NCI-H510A treated with DMSO at 0.1 percent for 48 hours (cell line): ENCODE measurements at regions not wholly inside any gene's neighbourhood (a gene's known extent, or its start where the extent isn't known, plus 50 kb on each side); places are given as distances from the start of the nearest gene placed in this dataset.

ENCODE experiments used
- DNase-seq: peaks from one replicate; lab custom pipeline; 2025; lab: John Stamatoyannopoulos, UW

GRCh38 chr12:58533652-58534051, 386.7 kb downstream of the LRIG3 start:
- DNase-seq = no peak

DNA sequence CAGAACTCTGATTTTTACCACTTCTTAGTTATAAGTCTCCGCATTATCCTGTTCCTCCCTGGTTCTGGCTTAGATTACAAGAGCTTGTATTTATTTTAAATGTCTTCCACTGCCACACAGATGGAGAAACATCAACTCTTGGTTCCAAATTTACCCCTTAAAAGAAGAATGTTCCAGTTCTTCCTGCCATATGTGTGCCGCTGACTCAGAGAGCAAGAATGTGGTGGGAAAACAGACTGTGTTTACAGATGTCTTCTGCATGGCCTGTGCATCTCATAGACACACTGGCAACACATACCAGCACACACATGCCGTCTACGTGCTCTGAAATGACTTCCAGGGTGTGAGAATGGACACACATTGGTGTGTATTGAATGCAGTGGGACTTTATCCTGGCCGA, 383.0 kb downstream of the LRIG3 start:
- DNase-seq = no peak

DNA sequence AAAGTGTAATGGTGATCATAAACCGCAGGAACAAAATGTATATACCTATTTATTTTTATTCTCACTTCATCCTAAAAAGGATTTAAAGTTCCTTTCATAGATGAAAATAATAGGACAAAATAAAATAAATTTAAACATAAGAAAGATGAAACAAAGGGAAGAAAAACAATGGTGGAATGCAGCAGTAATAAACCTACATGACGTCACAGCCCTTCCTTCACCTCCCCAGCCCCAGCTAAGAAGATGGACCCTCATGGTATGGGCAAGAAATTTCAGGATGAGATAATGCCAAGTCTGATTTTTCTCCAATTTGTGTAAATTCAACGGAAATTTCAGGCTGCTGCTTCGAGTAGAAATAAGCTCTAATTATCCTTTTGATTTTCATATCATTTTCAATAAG, 381.0 kb downstream of the LRIG3 start:
- no peak for DNase-seq

DNA sequence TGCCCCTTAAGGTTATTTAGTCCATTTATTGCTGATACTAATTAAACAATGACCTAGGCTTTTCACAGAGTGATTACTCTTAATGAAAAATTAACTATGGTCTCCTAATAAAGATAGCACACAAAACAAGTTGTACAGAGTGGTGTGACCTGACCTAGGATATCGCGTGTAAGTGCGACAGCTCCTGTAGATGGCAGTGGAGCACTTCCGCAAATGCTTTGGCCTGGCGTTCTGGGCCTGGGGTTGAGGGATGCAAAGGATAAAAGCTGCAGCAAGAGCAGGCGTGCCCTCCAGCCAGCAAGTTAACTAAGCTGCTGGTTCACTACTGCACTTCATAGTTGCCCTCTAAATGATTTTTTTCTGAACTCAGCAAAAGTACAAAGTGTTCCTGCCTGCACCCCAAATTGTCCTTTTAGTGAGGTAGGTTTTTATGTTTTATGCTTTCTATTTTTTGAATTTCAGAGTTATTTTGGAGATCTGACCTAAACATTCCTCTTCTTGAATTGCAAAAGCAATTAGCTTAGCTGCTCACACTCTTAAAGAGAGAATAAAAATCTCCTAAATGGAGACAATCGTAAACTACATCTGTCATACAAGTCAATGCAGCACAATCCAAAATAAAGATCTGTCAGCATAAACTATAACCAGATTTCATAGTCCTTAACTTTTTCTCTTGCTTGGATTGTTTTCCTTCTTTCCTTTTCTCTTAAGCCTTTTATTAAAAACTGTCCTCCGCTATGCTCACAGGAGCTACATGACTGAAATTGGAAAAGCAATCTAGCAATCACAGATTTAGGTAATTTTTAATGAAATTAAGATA, 379.6 kb downstream of the LRIG3 start:
- peak; percentile 85 for DNase-seq

DNA sequence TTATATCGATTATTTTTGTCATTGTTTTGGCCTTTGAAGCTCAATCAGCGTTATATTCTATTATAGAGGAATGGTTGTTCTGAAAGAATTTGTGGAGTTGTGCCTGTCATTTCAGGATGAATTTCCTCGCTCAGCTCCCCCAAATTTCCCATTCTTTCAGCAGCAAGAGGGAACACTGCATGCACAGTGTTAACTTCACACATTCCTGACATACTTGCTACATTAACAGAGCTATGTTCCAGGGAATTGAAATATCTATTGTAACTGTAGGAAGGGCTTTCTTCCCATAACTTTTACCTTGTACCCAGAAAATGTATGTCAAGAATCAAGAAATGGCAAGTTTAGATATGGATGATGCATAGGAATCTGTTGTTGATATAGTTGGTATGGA, 379.0 kb downstream of the LRIG3 start:
- DNase-seq = no peak

GRCh38 chr12:58544281-58544680, 376.0 kb downstream of the LRIG3 start:
- no peak for DNase-seq

DNA sequence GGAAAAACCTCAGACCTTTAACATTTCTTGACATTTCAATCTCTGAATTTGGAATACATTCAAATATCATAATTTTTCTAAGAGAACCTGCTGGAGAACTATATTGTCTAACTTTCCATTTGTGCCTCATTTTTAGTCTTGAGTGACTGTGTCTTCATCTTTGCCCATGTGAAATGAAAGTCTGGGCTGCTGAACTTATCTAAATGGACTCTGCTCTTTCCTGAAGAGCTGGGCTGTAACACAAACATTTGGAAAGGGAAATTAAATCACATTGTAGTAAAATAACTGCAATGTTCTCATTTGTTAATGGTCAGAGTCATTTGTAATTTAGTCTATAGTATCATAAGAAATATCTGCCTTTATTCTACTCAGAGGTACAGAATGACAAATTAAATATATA, 373.1 kb downstream of the LRIG3 start:
- no peak for DNase-seq

DNA sequence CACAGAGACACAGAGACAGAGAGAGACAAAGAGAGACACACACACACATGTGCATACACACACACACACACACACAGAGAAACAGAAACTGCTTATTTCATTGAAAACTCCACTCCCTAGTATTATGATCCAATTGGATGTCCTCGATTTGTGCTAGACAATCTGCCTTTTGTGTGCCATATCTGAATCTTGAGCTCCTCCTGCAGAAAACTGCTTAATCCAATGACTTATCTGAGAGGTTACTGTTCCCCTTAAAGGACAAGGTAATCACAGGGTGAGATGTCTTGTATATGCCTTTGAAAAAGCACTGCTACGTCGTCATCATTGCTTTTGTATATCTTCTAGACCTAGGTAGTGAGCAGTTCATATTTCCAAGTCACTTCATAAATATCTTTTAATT, 371.5 kb downstream of the LRIG3 start:
- DNase-seq = no peak

- no peak for DNase-seq
Measured at GRCh38 chr12:58554522-58555157, 365.7 kb downstream of the LRIG3 start.

GRCh38 chr12:58557171-58557570, 363.1 kb downstream of the LRIG3 start:
- no peak for DNase-seq

GRCh38 chr12:58557661-58558060, 362.6 kb downstream of the LRIG3 start:
- no peak for DNase-seq

- no peak for DNase-seq
Measured at GRCh38 chr12:58563621-58564020, 356.7 kb downstream of the LRIG3 start.

DNA sequence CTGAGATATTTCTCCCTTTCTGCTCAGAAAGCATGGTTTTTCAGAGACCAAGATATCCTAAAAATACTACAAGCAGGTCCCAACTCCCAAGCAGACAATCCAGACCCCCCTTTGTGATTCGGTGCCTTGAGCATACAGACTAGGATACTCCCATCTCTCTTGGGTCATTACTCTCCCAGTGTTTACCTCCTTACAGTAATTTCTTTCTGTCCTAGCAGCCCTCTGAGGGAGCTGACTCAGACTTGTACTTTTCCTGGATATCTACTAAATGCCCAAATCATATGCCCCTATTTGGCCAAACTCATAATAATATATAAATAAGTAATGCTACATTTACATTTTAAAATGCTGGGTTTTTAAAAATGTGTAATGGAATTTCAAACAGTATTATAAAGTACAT, 355.6 kb downstream of the LRIG3 start:
- DNase-seq = no peak

DNA sequence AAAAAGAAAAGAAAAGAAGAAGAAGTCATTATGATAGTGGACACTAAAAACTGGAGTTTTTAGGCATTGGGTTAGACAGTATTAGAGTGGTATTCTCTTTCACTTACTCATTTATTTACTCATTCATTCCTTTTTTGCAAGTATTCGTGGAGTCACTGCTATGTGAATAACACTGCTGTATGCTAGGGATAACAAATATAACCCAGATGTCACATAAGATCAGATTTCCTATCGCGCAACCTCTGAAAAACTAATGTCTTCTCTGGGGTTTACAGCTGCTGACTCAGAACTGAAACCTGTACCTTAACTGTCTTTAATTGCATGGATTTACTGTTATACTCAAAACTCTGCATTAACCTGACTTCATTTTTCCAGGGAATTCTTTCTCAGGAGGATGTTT, 353.7 kb downstream of the LRIG3 start:
- no peak for DNase-seq

- DNase-seq = no peak
Measured at GRCh38 chr12:58567189-58567588, 353.1 kb downstream of the LRIG3 start.

DNA sequence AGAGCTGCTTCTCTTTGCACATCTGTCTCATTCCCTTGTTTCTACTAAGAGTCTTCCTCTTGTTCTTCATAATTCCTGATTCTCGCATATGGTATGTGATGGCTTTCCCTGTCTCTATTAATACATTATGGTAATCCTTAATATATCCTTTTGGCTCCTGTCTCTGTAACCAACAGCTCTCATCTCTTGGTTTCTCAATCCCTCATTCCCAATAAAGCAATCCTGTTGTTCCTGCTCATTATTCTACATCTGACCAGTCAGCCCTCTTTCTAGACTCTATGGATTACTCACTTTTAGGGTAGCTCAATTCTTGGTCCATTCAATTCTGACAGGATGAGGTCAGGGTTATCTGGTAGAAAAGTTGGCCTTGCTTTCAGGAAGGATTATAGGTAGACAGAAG, 349.9 kb downstream of the LRIG3 start:
- DNase-seq = no peak

DNA sequence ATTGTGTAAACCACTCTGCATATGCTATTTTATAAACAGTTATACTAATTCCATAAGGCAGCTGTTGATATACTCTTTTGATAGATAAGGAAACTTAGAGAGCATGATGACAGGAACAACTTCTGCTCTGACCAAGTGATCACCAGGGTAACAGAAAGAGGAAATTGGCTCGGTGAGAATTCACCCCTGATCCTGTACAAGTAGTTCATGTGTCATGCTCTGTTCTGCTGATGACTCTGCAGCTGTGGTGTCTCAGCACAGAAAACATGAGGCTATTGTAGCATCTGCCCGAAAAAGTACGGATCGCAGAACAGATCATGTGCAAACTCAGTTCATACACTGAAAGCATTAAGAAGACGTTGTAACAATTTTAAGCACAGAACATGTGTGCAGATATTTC, 345.0 kb downstream of the LRIG3 start:
- DNase-seq = no peak

GRCh38 chr12:58576081-58576480, 344.2 kb downstream of the LRIG3 start:
- no peak for DNase-seq

- DNase-seq = no peak
Measured at GRCh38 chr12:58576916-58577315, 343.4 kb downstream of the LRIG3 start.

- no peak for DNase-seq
Measured at GRCh38 chr12:58580095-58580494, 340.2 kb downstream of the LRIG3 start.

DNA sequence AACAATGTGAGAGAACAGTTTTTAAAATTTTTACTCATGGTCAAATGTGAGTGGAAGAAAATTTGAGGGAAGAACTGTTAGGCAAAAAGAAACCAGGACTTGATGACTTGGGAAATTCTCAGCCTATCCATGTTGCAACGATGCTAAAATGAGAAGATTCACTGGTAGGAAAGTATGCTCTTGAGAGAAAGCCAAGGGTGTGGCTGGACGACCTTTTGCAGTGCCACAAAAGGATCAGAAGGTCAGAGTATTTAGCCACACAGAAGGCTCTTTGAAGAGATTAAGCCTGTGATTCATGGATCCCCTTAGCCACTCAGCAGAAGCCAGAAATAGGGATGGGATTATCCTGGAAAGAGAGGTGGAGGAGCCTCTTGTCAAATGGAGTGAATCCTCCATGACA, 336.8 kb downstream of the LRIG3 start:
- DNase-seq = no peak

GRCh38 chr12:58583940-58584339, 336.4 kb downstream of the LRIG3 start:
- no peak for DNase-seq

- DNase-seq = no peak
Measured at GRCh38 chr12:58584880-58585279, 335.4 kb downstream of the LRIG3 start.

DNA sequence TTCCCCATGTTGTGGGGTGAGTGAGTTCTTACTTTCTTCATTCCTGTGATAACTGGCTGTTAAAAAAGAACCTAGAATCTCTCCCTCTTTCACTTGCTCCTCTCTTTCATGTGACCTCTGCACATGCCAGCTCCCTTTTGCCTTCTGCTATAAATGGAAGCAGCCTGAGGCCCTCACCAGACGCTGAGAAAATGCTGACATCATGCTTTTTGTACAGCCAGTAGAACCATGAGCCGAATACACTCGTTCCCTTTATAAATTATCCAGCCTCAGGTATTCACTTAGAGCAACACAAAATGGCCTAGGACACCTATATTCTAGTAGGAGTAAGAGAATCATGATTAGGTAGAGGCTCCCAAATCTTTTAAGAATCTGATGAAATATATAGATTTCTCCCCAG, 333.5 kb downstream of the LRIG3 start:
- no peak for DNase-seq
